ENCODE measurements at regions not wholly inside any gene's neighbourhood (a gene's known extent, or its start where the extent isn't known, plus 50 kb on each side); places are given as distances from the start of the nearest gene placed in this dataset.

GRCh38 chr2:181122601-181123000, 142.2 kb downstream of the UBE2E3 start:
- no peak overlapping the region for H3K27ac ChIP-seq (ENCODE audit: low read depth, low read length)
- H3K27me3 ChIP-seq (ENCODE audit: control insufficient read depth, insufficient read depth, low read length), result no peaks in the 10 kb centered on the region
- H3K4me3 ChIP-seq (ENCODE audit: low read depth, low read length), result no peak overlapping the region
- TF ChIP-seq CTCF (IDR thresholded peaks at IDR 0.05; ENCODE audit: low read depth, low read length), result no peak
- ChIA-PET CTCF (no interaction called here), POLR2A (no interaction called here)
- no peaks in the 10 kb centered on the region for H3K9me3 ChIP-seq (ENCODE audit: control insufficient read depth, insufficient read depth, low read length)
- no peak for DNase-seq (ENCODE audit: low read depth, low spot score)

- no peak overlapping the region for H3K27ac ChIP-seq (ENCODE audit: low read depth, low read length)
- no peak for TF ChIP-seq CTCF (IDR thresholded peaks at IDR 0.05; ENCODE audit: low read depth, low read length)
- ChIA-PET POLR2A (no interaction called here), CTCF (no interaction called here)
- no peak overlapping the region for H3K4me3 ChIP-seq (ENCODE audit: low read depth, low read length)
- DNase-seq (ENCODE audit: low read depth, low spot score), result no peak
- no peaks in the 10 kb centered on the region for H3K27me3 ChIP-seq (ENCODE audit: control insufficient read depth, insufficient read depth, low read length)
- no peaks in the 10 kb centered on the region for H3K9me3 ChIP-seq (ENCODE audit: control insufficient read depth, insufficient read depth, low read length)
Observed at GRCh38 chr2:181123798-181124231, 143.4 kb downstream of the UBE2E3 start.

- POLR2A ChIA-PET, result no interaction called here
- no peaks in the 10 kb centered on the region for H3K27me3 ChIP-seq (ENCODE audit: control insufficient read depth, insufficient read depth, low read length)
- no peaks in the 10 kb centered on the region for H3K9me3 ChIP-seq (ENCODE audit: control insufficient read depth, insufficient read depth, low read length)
- H3K4me3 ChIP-seq (ENCODE audit: low read depth, low read length), result no peak overlapping the region
- DNase-seq (ENCODE audit: low read depth, low spot score), result no peak
- TF ChIP-seq CTCF (IDR thresholded peaks at IDR 0.05; ENCODE audit: low read depth, low read length), result no peak
- CTCF ChIA-PET, result interaction anchor here (1.6 to 1.9 kb wide), 2 partner anchors 20 to 591 kb away, joined by 5 to 9 read pairs; no protein-coding TSS in a partner anchor
- no peak overlapping the region for H3K27ac ChIP-seq (ENCODE audit: low read depth, low read length)
Observed at GRCh38 chr2:181124497-181124896, 144.1 kb downstream of the UBE2E3 start.

DNA sequence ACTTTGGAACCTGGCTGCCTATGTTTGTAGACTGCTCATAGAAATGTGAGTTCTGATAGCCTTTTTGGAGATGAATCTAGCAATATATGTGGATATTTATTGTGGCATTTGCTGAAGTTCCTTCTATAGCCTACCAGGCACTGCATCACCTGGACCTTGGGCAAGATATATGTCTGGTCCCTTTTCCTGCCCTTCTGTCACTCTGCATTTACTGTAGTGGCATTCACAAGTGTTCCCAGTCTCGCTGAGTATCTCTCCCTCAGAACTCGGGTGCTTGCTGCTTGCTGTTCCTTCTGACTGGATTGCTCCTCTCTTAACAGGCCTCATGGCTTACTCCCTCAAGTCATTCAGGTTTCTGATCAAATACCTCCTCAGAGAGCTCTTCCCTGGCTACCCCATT, 145.0 kb downstream of the UBE2E3 start:
- DNase-seq (ENCODE audit: low read depth, low spot score), result no peak
- Histone ChIP-seq H3K4me3 (ENCODE audit: low read depth, low read length) (no peak overlapping the region), H3K27me3 (ENCODE audit: control insufficient read depth, insufficient read depth, low read length) (no peaks in the 10 kb centered on the region), H3K27ac (ENCODE audit: low read depth, low read length) (no peak overlapping the region), H3K9me3 (ENCODE audit: control insufficient read depth, insufficient read depth, low read length) (no peaks in the 10 kb centered on the region)
- ChIA-PET CTCF (interaction anchor here (1.6 to 1.9 kb wide), 2 partner anchors 21 to 590 kb away, joined by 5 to 9 read pairs; no protein-coding TSS in a partner anchor), POLR2A (no interaction called here)
- TF ChIP-seq CTCF (IDR thresholded peaks at IDR 0.05; ENCODE audit: low read depth, low read length), result no peak

- H3K27me3 ChIP-seq (ENCODE audit: control insufficient read depth, insufficient read depth, low read length), result no peaks in the 10 kb centered on the region
- no peak for DNase-seq (ENCODE audit: low read depth, low spot score)
- CTCF ChIA-PET, result interaction anchor here (1.0 to 1.6 kb wide), 2 partner anchors 330 to 589 kb away, joined by 3 to 5 read pairs; no protein-coding TSS in a partner anchor
- H3K27ac ChIP-seq (ENCODE audit: low read depth, low read length), result no peak overlapping the region
- no peaks in the 10 kb centered on the region for H3K9me3 ChIP-seq (ENCODE audit: control insufficient read depth, insufficient read depth, low read length)
- TF ChIP-seq CTCF (IDR thresholded peaks at IDR 0.05; ENCODE audit: low read depth, low read length), result no peak
- no peak overlapping the region for H3K4me3 ChIP-seq (ENCODE audit: low read depth, low read length)
- POLR2A ChIA-PET, result interaction anchor here (0.6 kb wide), 1 partner anchor 397 kb away, joined by 3 read pairs; no protein-coding TSS in a partner anchor
Observed at GRCh38 chr2:181126311-181126868, 146.0 kb downstream of the UBE2E3 start.
